Esophagus muscularis mucosa (tissue), 4 donors: ENCODE measurements at regions not wholly inside any gene's neighbourhood (a gene's known extent, or its start where the extent isn't known, plus 50 kb on each side); places are given as distances from the start of the nearest gene placed in this dataset.

Experiments used
- DNase-seq: peaks from one replicate; pipeline ENCODE4 v3.0.0-alpha.2; 2017; ENCODE audit errors: extremely low spot score
- H3K27ac ChIP-seq, 4 donors: fragments of 200-600 bp; sonication (generic); replicated peaks in 1 of 4; 1 replicate in 3 of 4; 2 replicates in 1 of 4; pipeline ENCODE4 v1.5.1; 2016 to 2019; ENCODE audit warnings: mild to moderate bottlenecking in 1 of 4
- H3K27me3 ChIP-seq, 4 donors: fragments of 200-600 bp; sonication (generic); one replicate each; pipeline versions ENCODE4 v1.5.1 to v1.6.0; 2016 to 2019
- H3K36me3 ChIP-seq, 4 donors: fragments of 200-600 bp; sonication (generic); one replicate each; pipeline ENCODE4 v1.5.1; 2016 to 2019
- H3K4me1 ChIP-seq, 4 donors: fragments of 200-600 bp; sonication (generic); one replicate each; pipeline ENCODE4 v1.5.1; 2016 to 2019
- H3K4me3 ChIP-seq, 4 donors: fragments of 200-600 bp; sonication (generic); 1 replicate in 2 of 4; 2 replicates in 2 of 4; pipeline ENCODE4 v1.5.1; 2016 to 2019; ENCODE audit warnings: mild to moderate bottlenecking in 4 of 4, moderate library complexity in 1 of 4
- H3K9me3 ChIP-seq, 4 donors: fragments of 200-600 bp; sonication (generic); 1 replicate in 3 of 4; 2 replicates in 1 of 4; pipeline ENCODE4 v1.5.1; 2016 to 2019
- EP300 ChIP-seq: sonication (generic); formaldehyde crosslinking; IDR thresholded peaks from one replicate; pipeline ENCODE4 v1.6.1; 2017; ENCODE audit warnings: antibody characterized with exemption
- POLR2A ChIP-seq: fragments of 450-650 bp; IDR thresholded peaks from one replicate; pipeline ENCODE4 v1.6.1; 2017; ENCODE audit warnings: antibody characterized with exemption, moderate library complexity, mild to moderate bottlenecking, low read depth
- POLR2AphosphoS5 ChIP-seq, 2 donors: sonication (generic); formaldehyde crosslinking; IDR thresholded peaks; one replicate each; pipeline ENCODE4 v1.6.1; 2017; ENCODE audit warnings: antibody characterized with exemption in 2 of 2
- WGBS: methylation state at CpG from one replicate; pipeline ENCODE4 v1.1.5; 2018; 5-methylcytosine and 5-hydroxymethylcytosine counted together
- intact Hi-C: fragments of 100-400 bp; cut with DNase I; formaldehyde crosslinking; loops from one replicate; pipeline ENCODE4 v1.15.1; 2023
- TF ChIP-seq, protein P1 (sequence below), 3 experiments: fragments of 200-600 bp in 2 of 3; fragments of 450-650 bp in 1 of 3; sonication (generic) in 2 of 3; IDR thresholded peaks; one replicate each; pipeline ENCODE4 v1.5.1; 2017 to 2019; ENCODE audit warnings: antibody characterized with exemption in 3 of 3, mild to moderate bottlenecking in 2 of 3, moderate library complexity in 1 of 3

DNA sequence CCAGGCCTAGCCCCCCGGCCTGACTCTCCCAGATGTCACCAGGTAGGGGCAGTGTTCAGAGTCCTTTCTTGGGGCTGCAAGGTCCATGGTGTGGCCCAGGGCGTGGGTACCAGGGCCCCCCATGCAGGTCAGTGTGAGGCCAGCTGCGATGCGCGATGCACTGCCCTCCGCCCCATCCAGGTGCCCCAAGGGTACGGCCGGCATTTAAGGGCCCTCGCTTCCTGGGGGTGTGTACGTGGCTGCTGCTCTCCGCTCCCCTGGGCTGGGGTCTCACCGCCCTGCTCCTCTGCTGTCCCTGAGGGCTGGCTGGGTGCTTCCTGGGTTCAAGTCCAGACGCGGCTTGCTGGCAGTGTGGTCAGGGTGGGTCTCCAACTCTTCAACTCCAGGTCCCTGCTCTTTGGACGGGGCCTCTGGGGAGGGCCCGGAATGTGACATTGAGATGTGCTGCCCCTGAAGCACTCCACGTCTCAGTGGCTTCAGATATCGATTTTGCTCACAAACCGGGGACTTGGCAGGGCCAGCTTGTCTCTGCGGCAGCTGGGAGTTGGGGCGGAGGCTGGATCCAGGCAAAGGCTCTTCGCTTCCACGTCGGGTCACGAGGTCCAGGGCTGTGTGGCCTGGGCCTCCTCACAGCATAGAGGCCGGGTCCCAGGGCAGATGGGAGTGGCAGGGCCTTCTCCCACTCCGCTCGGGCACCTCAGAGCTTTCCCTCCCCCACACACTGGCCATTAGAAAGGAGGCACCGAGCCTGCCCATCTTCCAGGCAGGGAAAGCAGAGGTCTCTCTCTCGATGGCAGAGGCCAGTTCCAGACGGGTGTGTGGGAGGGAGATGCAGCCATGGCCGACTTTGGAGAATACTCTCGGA is 93.2 kb downstream of the UNCX start:
- Histone ChIP-seq H3K27ac (no peak overlapping the region), H3K4me3 (no peak overlapping the region), H3K4me1 (peaks cover 0 to 17% (median 10%) of the 10 kb centered on the region in 4 donors), H3K9me3 (no peaks in the 10 kb centered on the region), H3K36me3 (no peaks in the 10 kb centered on the region), H3K27me3 (peaks cover 0 to 89% (median 30%) of the 10 kb centered on the region in 4 donors)
- 86% methylated on average over 22 of the region's 33 CpGs for WGBS
- no peak for DNase-seq
- TF ChIP-seq EP300 (no peak), POLR2A (no peak), POLR2AphosphoS5 (IDR thresholded peaks at IDR 0.05) (no peak)
- TF ChIP-seq, protein P1, sequence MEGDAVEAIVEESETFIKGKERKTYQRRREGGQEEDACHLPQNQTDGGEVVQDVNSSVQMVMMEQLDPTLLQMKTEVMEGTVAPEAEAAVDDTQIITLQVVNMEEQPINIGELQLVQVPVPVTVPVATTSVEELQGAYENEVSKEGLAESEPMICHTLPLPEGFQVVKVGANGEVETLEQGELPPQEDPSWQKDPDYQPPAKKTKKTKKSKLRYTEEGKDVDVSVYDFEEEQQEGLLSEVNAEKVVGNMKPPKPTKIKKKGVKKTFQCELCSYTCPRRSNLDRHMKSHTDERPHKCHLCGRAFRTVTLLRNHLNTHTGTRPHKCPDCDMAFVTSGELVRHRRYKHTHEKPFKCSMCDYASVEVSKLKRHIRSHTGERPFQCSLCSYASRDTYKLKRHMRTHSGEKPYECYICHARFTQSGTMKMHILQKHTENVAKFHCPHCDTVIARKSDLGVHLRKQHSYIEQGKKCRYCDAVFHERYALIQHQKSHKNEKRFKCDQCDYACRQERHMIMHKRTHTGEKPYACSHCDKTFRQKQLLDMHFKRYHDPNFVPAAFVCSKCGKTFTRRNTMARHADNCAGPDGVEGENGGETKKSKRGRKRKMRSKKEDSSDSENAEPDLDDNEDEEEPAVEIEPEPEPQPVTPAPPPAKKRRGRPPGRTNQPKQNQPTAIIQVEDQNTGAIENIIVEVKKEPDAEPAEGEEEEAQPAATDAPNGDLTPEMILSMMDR (IDR thresholded peaks at IDR 0.05) = no peak
- intact Hi-C loops = no loop called here

DNA sequence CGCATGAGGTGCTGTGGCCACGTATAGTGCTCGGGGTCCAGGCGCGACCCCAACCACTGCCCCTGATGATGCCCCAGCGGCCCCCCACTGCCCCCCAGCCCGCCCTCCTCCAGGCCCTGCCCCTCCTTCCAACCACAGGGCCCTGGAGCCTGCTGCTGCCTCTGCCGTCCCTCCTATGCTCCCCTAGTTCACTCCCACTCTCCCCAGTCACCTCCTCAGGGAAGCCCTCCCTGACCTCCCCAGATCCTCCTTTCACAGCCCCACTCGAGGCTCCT is 93.8 kb downstream of the UNCX start:
- H3K27me3 ChIP-seq = peaks cover 0 to 89% (median 27%) of the 10 kb centered on the region in 4 donors
- H3K4me3 ChIP-seq = no peak overlapping the region
- 86% methylated on average over 9 of the region's 9 CpGs for WGBS
- no peaks in the 10 kb centered on the region for H3K36me3 ChIP-seq
- H3K4me1 ChIP-seq = peaks cover 0 to 16% (median 10%) of the 10 kb centered on the region in 4 donors
- TF ChIP-seq POLR2AphosphoS5 (IDR thresholded peaks at IDR 0.05) (no peak), POLR2A (no peak), EP300 (no peak)
- TF ChIP-seq, protein P1 (IDR thresholded peaks at IDR 0.05) = no peak
- H3K9me3 ChIP-seq = no peaks in the 10 kb centered on the region
- intact Hi-C loops = no loop called here
- H3K27ac ChIP-seq = no peak overlapping the region
- no peak for DNase-seq

DNA sequence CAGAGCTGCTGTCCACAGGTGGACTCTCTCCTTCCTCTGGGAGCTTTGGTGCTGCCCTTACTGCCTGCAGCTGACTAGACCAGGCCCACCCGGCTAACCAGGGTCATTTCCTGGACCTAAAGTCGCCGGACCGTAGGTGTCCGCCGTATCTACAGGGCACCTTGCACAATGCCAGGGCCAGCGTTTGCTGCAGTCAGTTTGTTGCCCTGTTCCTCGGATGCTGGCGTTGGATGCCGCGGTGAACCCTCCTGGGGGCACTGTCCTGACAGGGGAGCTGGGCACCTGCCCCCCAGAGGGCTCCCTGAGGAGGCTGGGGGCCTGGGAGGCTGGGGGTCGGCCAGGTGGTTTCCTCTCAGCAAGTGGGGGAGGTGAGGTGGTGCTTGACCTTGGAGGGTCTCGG is 96.6 kb downstream of the UNCX start:
- 75% methylated on average over 12 of the region's 13 CpGs for WGBS
- Histone ChIP-seq H3K9me3 (no peaks in the 10 kb centered on the region), H3K27ac (no peak overlapping the region), H3K36me3 (no peaks in the 10 kb centered on the region), H3K27me3 (peaks cover 0 to 84% (median 9%) of the 10 kb centered on the region in 4 donors), H3K4me3 (no peak overlapping the region), H3K4me1 (no peaks in the 10 kb centered on the region)
- intact Hi-C loops = no loop called here
- no peak for DNase-seq
- TF ChIP-seq POLR2A (no peak), EP300 (no peak), POLR2AphosphoS5 (IDR thresholded peaks at IDR 0.05) (no peak)
- TF ChIP-seq, protein P1 (IDR thresholded peaks at IDR 0.05) = no peak

DNA sequence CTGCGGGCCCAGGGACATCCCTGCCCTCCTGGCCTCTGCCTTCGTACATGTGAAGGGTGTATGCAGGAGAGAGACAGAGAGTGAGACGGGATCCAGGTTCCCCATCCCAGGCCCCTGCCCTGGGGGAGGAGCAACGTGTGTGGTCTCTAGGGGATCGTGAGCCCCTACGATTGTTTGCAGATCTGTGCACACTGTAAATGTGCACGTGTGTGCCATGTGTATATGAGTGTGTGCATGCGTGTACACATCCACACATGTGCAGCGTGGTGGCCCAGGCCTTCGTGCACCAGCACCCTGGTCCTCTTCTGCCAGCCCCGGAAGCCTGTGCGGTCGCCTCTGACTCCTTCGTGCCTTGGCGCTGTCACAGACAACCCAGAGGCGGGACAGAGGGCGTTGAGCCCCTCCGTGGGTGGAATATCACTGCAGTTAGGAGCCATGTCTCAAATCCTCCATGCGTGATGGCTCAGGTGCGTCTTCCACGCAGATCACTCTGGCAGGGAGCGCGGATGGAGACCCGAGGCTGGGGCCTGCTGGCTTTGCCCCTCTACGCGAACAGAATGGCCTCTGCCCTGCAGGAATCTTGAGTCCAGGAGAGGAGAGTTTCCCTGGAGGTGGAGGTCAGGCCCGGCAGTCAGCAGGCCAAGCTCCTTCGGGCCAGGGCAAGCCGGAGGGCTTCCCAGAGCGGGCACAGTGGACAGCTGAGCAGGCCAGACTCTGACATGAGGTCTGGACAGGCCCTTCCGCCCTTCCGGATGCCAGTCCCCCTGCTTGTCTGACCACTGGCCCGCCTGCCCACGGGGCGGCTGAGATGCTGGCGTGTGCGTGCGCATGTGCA is 97.5 kb downstream of the UNCX start:
- Histone ChIP-seq H3K4me3 (no peak overlapping the region), H3K27ac (no peak overlapping the region), H3K4me1 (no peaks in the 10 kb centered on the region), H3K27me3 (peaks cover 0 to 82% (median 4%) of the 10 kb centered on the region in 4 donors), H3K36me3 (no peaks in the 10 kb centered on the region), H3K9me3 (peaks cover 0 to under 1% (median under 1%) of the 10 kb centered on the region in 4 donors)
- TF ChIP-seq EP300 = no peak
- TF ChIP-seq POLR2A = no peak
- no peak for DNase-seq
- intact Hi-C loops = no loop called here
- 69% methylated on average over 24 of the region's 38 CpGs for WGBS

DNA sequence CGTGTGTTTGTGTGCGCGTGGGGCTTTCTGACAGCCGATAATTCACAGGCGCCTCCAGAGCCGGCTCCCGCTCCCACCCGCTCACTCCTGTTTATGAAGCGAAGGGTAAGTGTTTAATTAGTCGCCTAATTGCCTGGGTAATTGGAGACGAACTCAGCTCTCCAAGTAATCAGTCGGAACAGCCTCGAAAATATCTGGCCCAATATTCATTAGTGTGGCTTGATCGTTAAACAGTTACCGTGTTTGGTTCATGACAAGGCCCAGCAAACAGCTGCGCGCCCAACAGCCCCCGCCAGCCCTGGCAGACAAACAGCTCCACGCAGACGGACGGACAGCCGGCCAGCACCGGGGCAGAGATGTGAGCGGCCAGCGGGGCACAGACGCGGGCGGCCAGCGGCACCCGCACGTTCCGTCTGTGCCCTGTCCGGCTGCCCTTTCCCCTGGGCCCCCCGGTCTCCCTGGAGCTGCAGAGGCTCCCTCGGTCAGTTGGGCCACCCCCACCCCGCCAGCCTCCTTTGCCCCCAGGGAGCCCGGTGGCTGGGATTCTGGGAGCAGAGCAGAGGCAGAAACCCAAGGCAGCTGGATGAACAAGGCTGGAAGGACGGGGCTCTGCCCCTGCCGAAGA is 98.2 kb downstream of the UNCX start:
- Histone ChIP-seq H3K27me3 (peaks cover 0 to 82% (median 1%) of the 10 kb centered on the region in 4 donors), H3K27ac (no peak overlapping the region), H3K36me3 (no peaks in the 10 kb centered on the region), H3K4me3 (no peak overlapping the region), H3K4me1 (no peaks in the 10 kb centered on the region), H3K9me3 (peaks cover 0 to 8% (median 6%) of the 10 kb centered on the region in 4 donors)
- 84% methylated on average over 29 of the region's 39 CpGs for WGBS
- intact Hi-C loops = no loop called here
- TF ChIP-seq EP300 = no peak
- no peak for TF ChIP-seq POLR2A
- no peak for TF ChIP-seq POLR2AphosphoS5 (IDR thresholded peaks at IDR 0.05)
- TF ChIP-seq, protein P1 (IDR thresholded peaks at IDR 0.05) = no peak
- no peak for DNase-seq
